HG03064 (cell line): ENCODE measurements at regions not wholly inside any gene's neighbourhood (a gene's known extent, or its start where the extent isn't known, plus 50 kb on each side); places are given as distances from the start of the nearest gene placed in this dataset.

Source experiments
- ATAC-seq: cut with Tn5 transposase; IDR thresholded peaks from one replicate; pipeline ENCODE4 v1.9.1; 2021; ENCODE audit warnings: low read depth; ENCODE audit not compliant: unreplicated experiment

- ATAC-seq = no peak
These were observed 82.1 kb upstream of the RASGRP1 start for GRCh38 chr15:38646716-38647115.

GRCh38 chr15:38647683-38648082 is 83.1 kb upstream of the RASGRP1 start:
- ATAC-seq = no peak

GRCh38 chr15:38648121-38648843 is 83.7 kb upstream of the RASGRP1 start:
- ATAC-seq = no peak

- no peak for ATAC-seq
These were observed 85.8 kb upstream of the RASGRP1 start for GRCh38 chr15:38650384-38650783.

- no peak for ATAC-seq
These were observed 86.3 kb upstream of the RASGRP1 start for GRCh38 chr15:38650936-38651327.

GRCh38 chr15:38651328-38652038 is 86.9 kb upstream of the RASGRP1 start:
- no peak for ATAC-seq

- no peak for ATAC-seq
These were observed 87.7 kb upstream of the RASGRP1 start for GRCh38 chr15:38652183-38652794.

- no peak for ATAC-seq
These were observed 88.4 kb upstream of the RASGRP1 start for GRCh38 chr15:38652998-38653397.

GRCh38 chr15:38658431-38658830 is 93.8 kb upstream of the RASGRP1 start:
- no peak for ATAC-seq

- ATAC-seq = no peak
These were observed 96.1 kb upstream of the RASGRP1 start for GRCh38 chr15:38660738-38661137.

GRCh38 chr15:38662033-38662802 is 97.6 kb upstream of the RASGRP1 start:
- ATAC-seq = no peak

GRCh38 chr15:38662805-38663204 is 98.2 kb upstream of the RASGRP1 start:
- ATAC-seq = no peak

- no peak for ATAC-seq
These were observed 101.1 kb upstream of the RASGRP1 start for GRCh38 chr15:38665586-38666305.

- no peak for ATAC-seq
These were observed 102.4 kb upstream of the RASGRP1 start for GRCh38 chr15:38666865-38667510.

- ATAC-seq = no peak
These were observed 103.6 kb upstream of the RASGRP1 start for GRCh38 chr15:38667890-38668850.

- ATAC-seq = no peak
These were observed 104.3 kb upstream of the RASGRP1 start for GRCh38 chr15:38668898-38669391.

GRCh38 chr15:38670128-38671005 is 105.8 kb upstream of the RASGRP1 start:
- no peak for ATAC-seq

GRCh38 chr15:38671006-38671387 is 106.4 kb upstream of the RASGRP1 start:
- no peak for ATAC-seq
